ENCODE measurements at regions not wholly inside any gene's neighbourhood (a gene's known extent, or its start where the extent isn't known, plus 50 kb on each side); places are given as distances from the start of the nearest gene placed in this dataset.

DNA sequence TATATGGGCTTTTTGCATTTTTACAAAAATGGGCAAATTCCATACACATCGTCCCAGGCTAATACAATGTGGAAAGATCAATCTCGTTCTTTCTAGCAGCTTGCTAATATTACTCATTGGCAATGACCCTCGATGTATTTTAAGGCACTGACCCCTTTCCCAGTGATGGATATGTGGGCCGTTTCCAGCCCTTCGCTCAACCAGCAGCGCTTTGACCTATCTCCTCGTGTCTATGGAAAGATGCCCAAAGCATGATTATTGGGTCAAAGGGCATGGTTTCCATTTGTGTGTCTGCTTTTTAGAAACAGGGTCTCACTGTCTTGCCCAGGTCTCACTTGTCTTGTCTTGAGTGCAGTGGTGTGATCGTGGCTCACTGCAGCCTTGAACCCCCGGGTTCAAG, 273.8 kb downstream of the MRTFB start:
- Histone ChIP-seq H3K79me1 (ENCODE audit: low read depth in 1 of 2, low read length in 2 of 2) (no peaks in the 10 kb centered on the region), H3K9me3 (ENCODE audit: control insufficient read depth, insufficient read depth, low read length) (peaks cover 5% of the 10 kb centered on the region), H2BK120ac (ENCODE audit: low read depth, low read length) (no peak overlapping the region), H4K8ac (ENCODE audit: low read depth in 2 of 2, low read length in 2 of 2) (no peak overlapping the region), H4K5ac (ENCODE audit: low read depth, low read length) (no peak overlapping the region), H3K4me1 (ENCODE audit: control insufficient read depth, insufficient read depth, low read length) (no peaks in the 10 kb centered on the region), H2BK15ac (ENCODE audit: low read depth, low read length) (no peak overlapping the region), H2AK9ac (replicated peaks; ENCODE audit: low read depth, low read length, poor library complexity) (no peak overlapping the region), H3K36me3 (ENCODE audit: control insufficient read depth, insufficient read depth, low read length) (no peaks in the 10 kb centered on the region), H3K9ac (ENCODE audit: low read depth, low read length) (no peak overlapping the region), H3K27me3 (ENCODE audit: control insufficient read depth, insufficient read depth, low read length) (no peaks in the 10 kb centered on the region), H3K4me3 (ENCODE audit: insufficient read depth, low read depth, low read length) (no peak overlapping the region), H3K4me2 (ENCODE audit: low read depth, low read length) (no peak overlapping the region), H2BK5ac (ENCODE audit: low read depth, low read length, poor library complexity, severe bottlenecking) (no peak overlapping the region), H4K20me1 (ENCODE audit: insufficient read depth, low read length) (no peaks in the 10 kb centered on the region), H3K9me1 (ENCODE audit: insufficient read depth, low read length) (no peaks in the 10 kb centered on the region), H3K14ac (replicated peaks; ENCODE audit: low read depth, low read length) (no peak overlapping the region), H2AK5ac (ENCODE audit: low read depth, low read length) (no peak overlapping the region), H3K27ac (ENCODE audit: insufficient read depth, low read length) (no peak overlapping the region), H3K18ac (ENCODE audit: low read depth, low read length) (no peak overlapping the region), H3K4ac (ENCODE audit: low read depth, low read length) (no peak overlapping the region), H3K23ac (ENCODE audit: low read depth, low read length) (no peak overlapping the region), H2AFZ (replicated peaks; ENCODE audit: low read length, poor library complexity) (no peak overlapping the region), H4K91ac (ENCODE audit: insufficient read depth, low read depth, low read length) (no peak overlapping the region), H3K56ac (ENCODE audit: extremely low read depth, insufficient read depth, low read length) (no peak overlapping the region), H2BK20ac (ENCODE audit: low read depth, low read length) (no peak overlapping the region)
- TF ChIP-seq, protein P1, sequence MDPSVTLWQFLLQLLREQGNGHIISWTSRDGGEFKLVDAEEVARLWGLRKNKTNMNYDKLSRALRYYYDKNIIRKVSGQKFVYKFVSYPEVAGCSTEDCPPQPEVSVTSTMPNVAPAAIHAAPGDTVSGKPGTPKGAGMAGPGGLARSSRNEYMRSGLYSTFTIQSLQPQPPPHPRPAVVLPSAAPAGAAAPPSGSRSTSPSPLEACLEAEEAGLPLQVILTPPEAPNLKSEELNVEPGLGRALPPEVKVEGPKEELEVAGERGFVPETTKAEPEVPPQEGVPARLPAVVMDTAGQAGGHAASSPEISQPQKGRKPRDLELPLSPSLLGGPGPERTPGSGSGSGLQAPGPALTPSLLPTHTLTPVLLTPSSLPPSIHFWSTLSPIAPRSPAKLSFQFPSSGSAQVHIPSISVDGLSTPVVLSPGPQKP (IDR thresholded peaks at IDR 0.05; ENCODE audit: borderline replicate concordance, low read depth, low read length) = no peak
- no peak for TF ChIP-seq RFX5 (IDR thresholded peaks at IDR 0.05; ENCODE audit: low read depth, low read length)
- TF ChIP-seq BHLHE40 (IDR thresholded peaks at IDR 0.05; ENCODE audit: low read depth, low read length) = no peak
- TF ChIP-seq NFE2L2 (IDR thresholded peaks at IDR 0.05; ENCODE audit: low read depth, low read length) = no peak
- TF ChIP-seq RAD21 (IDR thresholded peaks at IDR 0.05; ENCODE audit: low read length) = no peak
- no peak for TF ChIP-seq MAFK (IDR thresholded peaks at IDR 0.05; ENCODE audit: low read depth, low read length)
- no peak for TF ChIP-seq CHD1 (IDR thresholded peaks at IDR 0.05; ENCODE audit: low read depth, low read length)
- TF ChIP-seq, protein P2, sequence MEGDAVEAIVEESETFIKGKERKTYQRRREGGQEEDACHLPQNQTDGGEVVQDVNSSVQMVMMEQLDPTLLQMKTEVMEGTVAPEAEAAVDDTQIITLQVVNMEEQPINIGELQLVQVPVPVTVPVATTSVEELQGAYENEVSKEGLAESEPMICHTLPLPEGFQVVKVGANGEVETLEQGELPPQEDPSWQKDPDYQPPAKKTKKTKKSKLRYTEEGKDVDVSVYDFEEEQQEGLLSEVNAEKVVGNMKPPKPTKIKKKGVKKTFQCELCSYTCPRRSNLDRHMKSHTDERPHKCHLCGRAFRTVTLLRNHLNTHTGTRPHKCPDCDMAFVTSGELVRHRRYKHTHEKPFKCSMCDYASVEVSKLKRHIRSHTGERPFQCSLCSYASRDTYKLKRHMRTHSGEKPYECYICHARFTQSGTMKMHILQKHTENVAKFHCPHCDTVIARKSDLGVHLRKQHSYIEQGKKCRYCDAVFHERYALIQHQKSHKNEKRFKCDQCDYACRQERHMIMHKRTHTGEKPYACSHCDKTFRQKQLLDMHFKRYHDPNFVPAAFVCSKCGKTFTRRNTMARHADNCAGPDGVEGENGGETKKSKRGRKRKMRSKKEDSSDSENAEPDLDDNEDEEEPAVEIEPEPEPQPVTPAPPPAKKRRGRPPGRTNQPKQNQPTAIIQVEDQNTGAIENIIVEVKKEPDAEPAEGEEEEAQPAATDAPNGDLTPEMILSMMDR (conservative IDR thresholded peaks at IDR 0.05; ENCODE audit: low read depth, low read length) = no peak
- TF ChIP-seq SMC3 (IDR thresholded peaks at IDR 0.05; ENCODE audit: low read depth, low read length) = no peak
- no peak for TF ChIP-seq FOS (IDR thresholded peaks at IDR 0.05; ENCODE audit: low read depth, low read length)
- intact Hi-C loops (cut with micrococcal nuclease) (no loop called here), dilution Hi-C loops (cut with HindIII; ENCODE audit: low sequenced_read_pairs, unreplicated experiment) (no loop called here), in situ Hi-C loops (cut with MboI; ENCODE audit: low sequenced_read_pairs) (no loop called here)
- no TSS peak for BruUV-seq (replicated peaks)
- 79% methylated on average over 6 of the region's 9 CpGs; no CpG with 5 or more reads in 1 of the 2 experiments for WGBS, 2 experiments (ENCODE audit: extremely low coverage in 2 of 2, insufficient read length in 1 of 2)
- ChIA-PET CTCF (no interaction called here), POLR2A (ENCODE audit: unreplicated experiment) (no interaction called here)
- DNase-seq (no peak), ATAC-seq (ENCODE audit: low read depth) (no peak)
